ENCODE measurements at regions not wholly inside any gene's neighbourhood (a gene's known extent, or its start where the extent isn't known, plus 50 kb on each side); places are given as distances from the start of the nearest gene placed in this dataset.

DNA sequence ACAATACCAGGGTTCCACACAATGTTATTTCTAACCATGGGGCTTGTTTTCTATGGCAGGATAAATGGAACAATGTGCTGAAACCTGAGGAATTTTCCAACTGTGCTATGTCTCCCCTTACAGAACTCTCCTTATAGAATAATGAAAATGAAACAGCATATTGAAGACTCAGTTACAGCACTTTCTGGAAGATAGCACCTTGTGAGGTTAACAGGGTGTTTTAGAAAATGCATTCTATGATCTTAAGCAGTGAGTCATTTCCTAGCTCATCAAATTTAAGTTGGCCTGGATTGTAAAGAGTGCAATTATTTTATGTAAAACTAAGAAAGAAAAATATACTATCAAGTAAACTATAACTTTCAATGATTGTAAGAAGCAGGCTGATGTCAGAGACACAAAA is 60.1 kb upstream of the CNTN1 start:
- no peak for DNase-seq (ENCODE audit: extremely low spot score, unreplicated experiment)
- H3K9me3 Mint-ChIP-seq (ENCODE audit: unreplicated experiment), result no peaks in the 10 kb centered on the region
- no peak overlapping the region for H3K4me3 Mint-ChIP-seq (ENCODE audit: unreplicated experiment)
- H3K36me3 Mint-ChIP-seq (ENCODE audit: unreplicated experiment), result no peaks in the 10 kb centered on the region
- H3K4me1 Mint-ChIP-seq (ENCODE audit: unreplicated experiment), result no peaks in the 10 kb centered on the region
- no peaks in the 10 kb centered on the region for H3K27me3 Mint-ChIP-seq (ENCODE audit: unreplicated experiment)
- TF ChIP-seq, protein P1, sequence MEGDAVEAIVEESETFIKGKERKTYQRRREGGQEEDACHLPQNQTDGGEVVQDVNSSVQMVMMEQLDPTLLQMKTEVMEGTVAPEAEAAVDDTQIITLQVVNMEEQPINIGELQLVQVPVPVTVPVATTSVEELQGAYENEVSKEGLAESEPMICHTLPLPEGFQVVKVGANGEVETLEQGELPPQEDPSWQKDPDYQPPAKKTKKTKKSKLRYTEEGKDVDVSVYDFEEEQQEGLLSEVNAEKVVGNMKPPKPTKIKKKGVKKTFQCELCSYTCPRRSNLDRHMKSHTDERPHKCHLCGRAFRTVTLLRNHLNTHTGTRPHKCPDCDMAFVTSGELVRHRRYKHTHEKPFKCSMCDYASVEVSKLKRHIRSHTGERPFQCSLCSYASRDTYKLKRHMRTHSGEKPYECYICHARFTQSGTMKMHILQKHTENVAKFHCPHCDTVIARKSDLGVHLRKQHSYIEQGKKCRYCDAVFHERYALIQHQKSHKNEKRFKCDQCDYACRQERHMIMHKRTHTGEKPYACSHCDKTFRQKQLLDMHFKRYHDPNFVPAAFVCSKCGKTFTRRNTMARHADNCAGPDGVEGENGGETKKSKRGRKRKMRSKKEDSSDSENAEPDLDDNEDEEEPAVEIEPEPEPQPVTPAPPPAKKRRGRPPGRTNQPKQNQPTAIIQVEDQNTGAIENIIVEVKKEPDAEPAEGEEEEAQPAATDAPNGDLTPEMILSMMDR (IDR thresholded peaks at IDR 0.05), result no peak
- H3K27ac Mint-ChIP-seq (ENCODE audit: unreplicated experiment), result no peak overlapping the region

DNA sequence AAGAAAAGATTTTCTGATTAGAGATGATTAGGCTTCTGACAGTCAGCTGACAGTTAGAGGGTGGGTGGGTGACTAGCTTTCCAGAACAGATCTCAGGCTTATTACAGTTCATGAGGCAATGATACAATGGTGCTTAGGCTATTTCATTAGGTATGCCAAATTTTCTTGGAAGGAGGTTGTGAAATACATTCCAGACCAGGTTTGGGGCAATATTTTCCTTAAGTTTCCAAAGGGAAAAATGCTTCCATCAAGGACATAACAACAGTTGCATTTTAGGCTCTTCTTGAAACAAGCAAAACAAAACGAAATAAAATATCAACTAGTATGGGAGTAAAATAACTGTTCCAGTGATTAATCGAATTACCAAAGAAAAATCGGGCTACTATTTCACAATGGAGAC is 59.3 kb upstream of the CNTN1 start:
- no peaks in the 10 kb centered on the region for H3K9me3 Mint-ChIP-seq (ENCODE audit: unreplicated experiment)
- H3K27ac Mint-ChIP-seq (ENCODE audit: unreplicated experiment), result no peak overlapping the region
- no peak overlapping the region for H3K4me3 Mint-ChIP-seq (ENCODE audit: unreplicated experiment)
- no peak for DNase-seq (ENCODE audit: extremely low spot score, unreplicated experiment)
- no peaks in the 10 kb centered on the region for H3K27me3 Mint-ChIP-seq (ENCODE audit: unreplicated experiment)
- TF ChIP-seq, protein P1 (IDR thresholded peaks at IDR 0.05), result no peak
- no peaks in the 10 kb centered on the region for H3K4me1 Mint-ChIP-seq (ENCODE audit: unreplicated experiment)
- H3K36me3 Mint-ChIP-seq (ENCODE audit: unreplicated experiment), result no peaks in the 10 kb centered on the region

DNA sequence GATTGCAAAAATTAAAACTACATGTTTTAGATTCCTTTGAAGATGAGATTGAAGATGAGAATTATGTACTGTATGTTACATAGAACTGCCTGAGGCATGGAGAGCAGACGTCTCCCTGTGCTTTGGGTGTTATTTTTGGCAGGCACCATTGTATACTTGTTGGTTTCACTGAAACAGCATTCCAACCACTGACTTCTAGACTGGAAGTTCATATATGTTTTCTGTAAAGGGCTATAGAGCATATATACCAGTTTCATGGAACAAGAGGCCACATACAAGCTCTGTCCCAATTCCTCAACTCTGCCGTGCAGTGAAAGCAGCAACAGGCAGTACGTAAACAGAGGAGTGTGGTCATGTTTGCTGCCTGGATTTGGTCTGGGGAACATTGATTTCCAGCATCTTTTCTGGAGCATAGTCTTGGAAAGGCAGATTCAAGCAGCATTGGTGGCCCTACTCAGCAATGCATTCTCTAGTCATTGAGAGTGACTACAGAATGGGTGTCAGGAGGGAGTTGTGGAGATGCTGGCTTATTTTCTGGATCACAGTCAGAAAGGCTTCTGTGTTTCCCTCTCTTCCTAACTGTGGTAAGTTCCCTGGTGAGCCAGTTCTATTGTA is 57.6 kb upstream of the CNTN1 start:
- Mint-ChIP-seq H3K27me3 (ENCODE audit: unreplicated experiment) (no peaks in the 10 kb centered on the region), H3K4me1 (ENCODE audit: unreplicated experiment) (no peaks in the 10 kb centered on the region), H3K27ac (ENCODE audit: unreplicated experiment) (no peak overlapping the region), H3K4me3 (ENCODE audit: unreplicated experiment) (no peak overlapping the region), H3K36me3 (ENCODE audit: unreplicated experiment) (no peaks in the 10 kb centered on the region), H3K9me3 (ENCODE audit: unreplicated experiment) (no peaks in the 10 kb centered on the region)
- no peak for DNase-seq (ENCODE audit: extremely low spot score, unreplicated experiment)
- TF ChIP-seq, protein P1 (IDR thresholded peaks at IDR 0.05), result no peak

DNA sequence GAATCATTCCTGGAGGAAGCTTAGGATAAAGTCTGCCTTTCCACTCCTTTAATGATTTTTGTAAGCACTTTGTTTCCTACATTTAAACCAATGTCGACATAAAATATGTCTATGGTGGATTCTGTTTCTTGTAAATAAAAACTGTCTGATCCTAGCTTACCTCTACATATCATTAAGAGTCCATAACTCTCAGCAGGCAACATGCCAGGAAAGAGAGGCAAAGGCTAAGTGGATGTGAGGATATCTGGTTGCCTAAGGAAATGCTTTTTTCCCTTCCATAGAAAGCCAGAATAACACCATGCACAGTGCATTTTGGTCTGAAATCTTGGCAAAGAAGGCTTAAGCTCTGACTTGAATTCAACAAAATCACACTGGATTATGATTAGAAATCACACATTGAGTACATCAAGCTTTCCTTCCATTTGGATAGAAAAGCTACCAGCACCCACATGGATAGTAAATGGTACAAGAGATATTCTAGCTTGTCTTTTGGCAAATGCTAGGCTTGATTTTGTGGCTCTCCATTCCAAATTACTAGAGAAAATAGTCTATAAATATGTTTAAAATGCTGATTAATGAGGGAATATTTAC is 57.0 kb upstream of the CNTN1 start:
- TF ChIP-seq, protein P1 (IDR thresholded peaks at IDR 0.05), result no peak
- Mint-ChIP-seq H3K4me1 (ENCODE audit: unreplicated experiment) (no peaks in the 10 kb centered on the region), H3K9me3 (ENCODE audit: unreplicated experiment) (peaks cover 1% of the 10 kb centered on the region), H3K4me3 (ENCODE audit: unreplicated experiment) (no peak overlapping the region), H3K36me3 (ENCODE audit: unreplicated experiment) (no peaks in the 10 kb centered on the region), H3K27me3 (ENCODE audit: unreplicated experiment) (no peaks in the 10 kb centered on the region), H3K27ac (ENCODE audit: unreplicated experiment) (no peak overlapping the region)
- DNase-seq (ENCODE audit: extremely low spot score, unreplicated experiment), result no peak
